WTC11 (cell line): ENCODE measurements at regions not wholly inside any gene's neighbourhood (a gene's known extent, or its start where the extent isn't known, plus 50 kb on each side); places are given as distances from the start of the nearest gene placed in this dataset.

ENCODE experiments used
- ATF3 ChIP-seq: sonication (generic); formaldehyde crosslinking; conservative IDR thresholded peaks from 2 replicates; pipeline ENCODE4 v1.8.1; 2022; ENCODE audit warnings: mild to moderate bottlenecking, missing genetic modification reagents
- CTCF ChIP-seq: fragments of 200-600 bp; IDR thresholded peaks from 2 replicates; pipeline ENCODE4 v1.8.0; 2022; ENCODE audit warnings: antibody characterized with exemption
- KAT7 ChIP-seq: sonication (generic); formaldehyde crosslinking; IDR thresholded peaks from 2 replicates; pipeline ENCODE4 v1.8.1; 2023; ENCODE audit warnings: missing genetic modification reagents, mild to moderate bottlenecking, borderline replicate concordance

DNA sequence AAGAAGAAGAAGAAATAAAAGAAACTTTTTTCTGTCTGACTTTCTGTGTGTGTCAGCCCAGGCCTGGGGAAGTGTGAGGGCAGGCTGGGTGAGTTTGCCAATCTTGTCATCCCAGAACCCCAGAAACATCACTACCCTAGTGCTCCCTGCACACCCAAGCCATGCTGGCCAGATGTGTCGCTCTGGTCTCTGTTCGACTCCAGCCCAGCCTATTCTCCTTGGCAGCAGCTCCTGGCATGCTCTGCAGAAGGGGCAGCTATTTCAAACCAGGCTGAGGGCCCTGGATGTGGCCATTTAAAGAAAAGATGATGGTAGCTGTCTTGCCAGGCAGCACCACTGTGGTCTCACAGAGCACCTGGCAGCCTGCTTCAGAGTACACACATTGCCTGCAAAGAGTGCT, 334.1 kb downstream of the RPS24 start:
- no peak for TF ChIP-seq KAT7 (CRISPR knock-in tag)
- no peak for TF ChIP-seq ATF3 (CRISPR knock-in tag)
- TF ChIP-seq CTCF, result no peak
